ENCODE measurements at regions not wholly inside any gene's neighbourhood (a gene's known extent, or its start where the extent isn't known, plus 50 kb on each side); places are given as distances from the start of the nearest gene placed in this dataset.

GRCh38 chr10:36202881-36203280, 560.8 kb upstream of the FZD8 start:
- TF ChIP-seq CTCF (conservative IDR thresholded peaks at IDR 0.05; ENCODE audit: low read depth, low read length) (no peak), RAD21 (IDR thresholded peaks at IDR 0.05; ENCODE audit: low read length) (no peak), POLR2A (IDR thresholded peaks at IDR 0.05; ENCODE audit: low read depth, low read length) (no peak), ELK1 (IDR thresholded peaks at IDR 0.05; ENCODE audit: borderline replicate concordance, low read depth, low read length) (no peak), MAZ (IDR thresholded peaks at IDR 0.05; ENCODE audit: borderline replicate concordance, low read depth, low read length) (no peak), CEBPB (IDR thresholded peaks at IDR 0.05; ENCODE audit: low read depth, low read length) (no peak), USF2 (IDR thresholded peaks at IDR 0.05; ENCODE audit: low read depth, low read length) (no peak), SMC3 (IDR thresholded peaks at IDR 0.05; ENCODE audit: low read depth, low read length) (no peak), MXI1 (IDR thresholded peaks at IDR 0.05; ENCODE audit: borderline replicate concordance, low read depth, low read length) (no peak)

Measured in IMR-90 (cell line).